Thyroid gland (tissue), 4 donors: ENCODE measurements at regions not wholly inside any gene's neighbourhood (a gene's known extent, or its start where the extent isn't known, plus 50 kb on each side); places are given as distances from the start of the nearest gene placed in this dataset.
"Not testable (repeated sequence)": the region's sequence is repeated elsewhere in the genome, so short reads cannot be mapped to it uniquely, and the experiment has no call there.

Experiments used
- DNase-seq, 2 donors: peaks; one replicate each; pipeline ENCODE4 v3.0.0-alpha.2; 2019
- H3K27ac ChIP-seq, 3 donors: fragments of 200-600 bp; sonication (generic); 1 replicate in 2 of 3; 2 replicates in 1 of 3; pipeline ENCODE4 v1.5.1; 2016 to 2019; ENCODE audit warnings: mild to moderate bottlenecking in 1 of 3, moderate library complexity in 1 of 3
- H3K27me3 ChIP-seq: fragments of 200-600 bp; sonication (generic); one replicate; pipeline ENCODE4 v1.5.1; 2019
- H3K36me3 ChIP-seq, 2 donors: fragments of 200-600 bp; sonication (generic); one replicate each; pipeline ENCODE4 v1.5.1; 2016 to 2019
- H3K4me1 ChIP-seq, 2 donors: fragments of 200-600 bp; sonication (generic); one replicate each; pipeline ENCODE4 v1.5.1; 2017 to 2019
- H3K4me3 ChIP-seq, 3 donors: fragments of 200-600 bp; sonication (generic); replicated peaks in 1 of 3; 1 replicate in 2 of 3; 2 replicates in 1 of 3; pipeline ENCODE4 v1.5.1; 2016; ENCODE audit warnings: mild to moderate bottlenecking in 1 of 3
- H3K9me3 ChIP-seq: fragments of 200-600 bp; sonication (generic); one replicate; pipeline ENCODE4 v1.5.1; 2017
- POLR2A ChIP-seq, 2 donors: fragments of 450-650 bp; IDR thresholded peaks; one replicate each; pipeline ENCODE4 v1.6.1; 2017; ENCODE audit warnings: antibody characterized with exemption in 2 of 2, mild to moderate bottlenecking in 2 of 2, moderate library complexity in 1 of 2
- WGBS, 2 donors: methylation state at CpG; one replicate each; pipeline ENCODE4 v1.1.5; 2017; 5-methylcytosine and 5-hydroxymethylcytosine counted together
- intact Hi-C: fragments of 100-400 bp; cut with DNase I; formaldehyde crosslinking; loops from one replicate; pipeline ENCODE4 v1.15.1; 2023
- TF ChIP-seq, protein P1 (sequence below), 6 experiments: fragments of 200-600 bp in 3 of 6; fragments of 450-650 bp in 3 of 6; sonication (generic) in 3 of 6; IDR thresholded peaks; one replicate each; pipeline ENCODE4 v1.5.1; 2016 to 2019; ENCODE audit warnings: antibody characterized with exemption in 6 of 6, mild to moderate bottlenecking in 2 of 6, inconsistent platforms in 1 of 6, moderate library complexity in 1 of 6

GRCh38 chr12:105609001-105609400 lies 278.5 kb downstream of the C12orf75 start:
- H3K4me1 ChIP-seq, DNase-seq, H3K9me3 ChIP-seq, H3K4me3 ChIP-seq, H3K36me3 ChIP-seq, intact Hi-C loops, H3K27me3 ChIP-seq, H3K27ac ChIP-seq: not testable (repeated sequence)
- 92 to 94% methylated on average over 3 of the region's 3 CpGs for WGBS, 2 donors

DNA sequence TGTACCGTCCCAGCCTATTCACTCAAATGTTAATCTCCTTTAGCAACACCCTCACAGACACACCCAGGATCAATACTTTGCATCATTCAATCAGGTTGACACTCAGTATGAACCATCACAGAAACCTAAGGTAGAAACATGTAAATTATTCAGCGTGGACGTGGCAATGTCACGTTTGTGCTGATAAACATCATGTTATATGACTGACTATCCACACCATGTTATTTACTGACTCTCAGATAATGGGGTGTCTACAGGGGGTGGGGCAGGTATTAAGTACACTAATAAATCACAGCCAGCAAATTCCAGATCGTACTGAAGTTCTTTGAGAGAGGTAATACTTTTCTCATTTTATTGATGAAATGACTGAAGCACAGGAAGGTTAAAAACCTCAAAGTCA lies 280.0 kb downstream of the C12orf75 start:
- no peak for DNase-seq
- no peaks in the 10 kb centered on the region for H3K36me3 ChIP-seq
- H3K4me1 ChIP-seq, result no peaks in the 10 kb centered on the region
- TF ChIP-seq, protein P1, sequence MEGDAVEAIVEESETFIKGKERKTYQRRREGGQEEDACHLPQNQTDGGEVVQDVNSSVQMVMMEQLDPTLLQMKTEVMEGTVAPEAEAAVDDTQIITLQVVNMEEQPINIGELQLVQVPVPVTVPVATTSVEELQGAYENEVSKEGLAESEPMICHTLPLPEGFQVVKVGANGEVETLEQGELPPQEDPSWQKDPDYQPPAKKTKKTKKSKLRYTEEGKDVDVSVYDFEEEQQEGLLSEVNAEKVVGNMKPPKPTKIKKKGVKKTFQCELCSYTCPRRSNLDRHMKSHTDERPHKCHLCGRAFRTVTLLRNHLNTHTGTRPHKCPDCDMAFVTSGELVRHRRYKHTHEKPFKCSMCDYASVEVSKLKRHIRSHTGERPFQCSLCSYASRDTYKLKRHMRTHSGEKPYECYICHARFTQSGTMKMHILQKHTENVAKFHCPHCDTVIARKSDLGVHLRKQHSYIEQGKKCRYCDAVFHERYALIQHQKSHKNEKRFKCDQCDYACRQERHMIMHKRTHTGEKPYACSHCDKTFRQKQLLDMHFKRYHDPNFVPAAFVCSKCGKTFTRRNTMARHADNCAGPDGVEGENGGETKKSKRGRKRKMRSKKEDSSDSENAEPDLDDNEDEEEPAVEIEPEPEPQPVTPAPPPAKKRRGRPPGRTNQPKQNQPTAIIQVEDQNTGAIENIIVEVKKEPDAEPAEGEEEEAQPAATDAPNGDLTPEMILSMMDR (IDR thresholded peaks at IDR 0.05), result no peak
- TF ChIP-seq POLR2A (IDR thresholded peaks at IDR 0.05), result no peak
- H3K4me3 ChIP-seq, result no peak overlapping the region
- WGBS, 2 donors, result 94 to 96% methylated on average over 5 of the region's 5 CpGs
- no peaks in the 10 kb centered on the region for H3K27me3 ChIP-seq
- intact Hi-C loops, result no loop called here
- H3K27ac ChIP-seq, result no peak overlapping the region
- H3K9me3 ChIP-seq, result no peaks in the 10 kb centered on the region

- Histone ChIP-seq H3K27me3 (no peaks in the 10 kb centered on the region), H3K4me3 (no peak overlapping the region), H3K9me3 (no peaks in the 10 kb centered on the region), H3K4me1 (no peaks in the 10 kb centered on the region), H3K27ac (no peak overlapping the region), H3K36me3 (no peaks in the 10 kb centered on the region)
- TF ChIP-seq POLR2A (IDR thresholded peaks at IDR 0.05), result no peak
- TF ChIP-seq, protein P1 (IDR thresholded peaks at IDR 0.05), result no peak
- DNase-seq, result no peak
- WGBS, 2 donors, result 53 to 65% methylated on average over 3 of the region's 3 CpGs
- intact Hi-C loops, result no loop called here
These were observed 280.8 kb downstream of the C12orf75 start for GRCh38 chr12:105611340-105611739.

GRCh38 chr12:105613269-105613668 lies 282.8 kb downstream of the C12orf75 start:
- TF ChIP-seq, protein P1 (IDR thresholded peaks at IDR 0.05), result no peak
- TF ChIP-seq POLR2A (IDR thresholded peaks at IDR 0.05), result no peak
- 92 to 94% methylated on average over 4 of the region's 4 CpGs for WGBS, 2 donors
- DNase-seq, result no peak
- Histone ChIP-seq H3K27ac (no peak overlapping the region), H3K27me3 (no peaks in the 10 kb centered on the region), H3K9me3 (no peaks in the 10 kb centered on the region), H3K36me3 (no peaks in the 10 kb centered on the region), H3K4me1 (no peaks in the 10 kb centered on the region), H3K4me3 (no peak overlapping the region)
- intact Hi-C loops, result no loop called here

GRCh38 chr12:105613887-105614286 lies 283.4 kb downstream of the C12orf75 start:
- no peak for DNase-seq
- TF ChIP-seq, protein P1 (IDR thresholded peaks at IDR 0.05), result no peak
- no peak for TF ChIP-seq POLR2A (IDR thresholded peaks at IDR 0.05)
- Histone ChIP-seq H3K27me3 (no peaks in the 10 kb centered on the region), H3K4me1 (no peaks in the 10 kb centered on the region), H3K27ac (no peak overlapping the region), H3K36me3 (no peaks in the 10 kb centered on the region), H3K9me3 (no peaks in the 10 kb centered on the region), H3K4me3 (no peak overlapping the region)
- intact Hi-C loops, result no loop called here
- 75 to 88% methylated on average over 3 of the region's 3 CpGs for WGBS, 2 donors

GRCh38 chr12:105616971-105617540 lies 286.6 kb downstream of the C12orf75 start:
- TF ChIP-seq, protein P1 (IDR thresholded peaks at IDR 0.05), result no peak
- TF ChIP-seq POLR2A (IDR thresholded peaks at IDR 0.05), result no peak
- intact Hi-C loops, result no loop called here
- no peak overlapping the region for H3K4me3 ChIP-seq

More at GRCh38 chr12:105616971-105617540, 286.6 kb downstream of the C12orf75 start:
- H3K9me3 ChIP-seq, result no peaks in the 10 kb centered on the region
- DNase-seq, result no peak
- peaks cover 0 to 3% of the 10 kb centered on the region in 2 donors for H3K4me1 ChIP-seq
- H3K27ac ChIP-seq, result no peak overlapping the region
- WGBS, 2 donors, result 85 to 86% methylated on average over 7 of the region's 7 CpGs
- no peaks in the 10 kb centered on the region for H3K36me3 ChIP-seq
- no peaks in the 10 kb centered on the region for H3K27me3 ChIP-seq
